Neural crest cell (in vitro differentiated cells): ENCODE measurements at regions not wholly inside any gene's neighbourhood (a gene's known extent, or its start where the extent isn't known, plus 50 kb on each side); places are given as distances from the start of the nearest gene placed in this dataset.
"Not testable (repeated sequence)": the region's sequence is repeated elsewhere in the genome, so short reads cannot be mapped to it uniquely, and the experiment has no call there.

Experiments used
- DNase-seq: peaks from one replicate; pipeline ENCODE4 v3.0.0; 2021; ENCODE audit warnings: low read depth, mixed read lengths, low spot score
- H3K27ac Mint-ChIP-seq: one replicate; pipeline ENCODE4 v1.8.0; 2021; ENCODE audit warnings: mild to moderate bottlenecking, mixed read lengths; ENCODE audit not compliant: unreplicated experiment
- H3K27me3 Mint-ChIP-seq: 2 replicates; pipeline ENCODE4 v1.8.0; 2021; ENCODE audit warnings: low read depth, mild to moderate bottlenecking, mixed read lengths
- H3K36me3 Mint-ChIP-seq: 2 replicates; pipeline ENCODE4 v1.8.0; 2021; ENCODE audit warnings: low read depth, mild to moderate bottlenecking, mixed read lengths
- H3K4me1 Mint-ChIP-seq: 2 replicates; pipeline ENCODE4 v1.8.0; 2021; ENCODE audit warnings: mixed read lengths
- H3K4me3 Mint-ChIP-seq: one replicate; pipeline ENCODE4 v1.8.0; 2021; ENCODE audit warnings: mild to moderate bottlenecking, mixed read lengths
- H3K9me3 Mint-ChIP-seq: 2 replicates; pipeline ENCODE4 v1.8.0; 2021; ENCODE audit warnings: mixed read lengths
- CTCF ChIP-seq: fragments of 200-600 bp; sonication (generic); conservative IDR thresholded peaks from 2 replicates; pipeline ENCODE4 v1.5.0; 2021; ENCODE audit warnings: antibody characterized with exemption, mild to moderate bottlenecking

GRCh38 chrX:146064156-146064555 lies 246.5 kb downstream of the SLITRK2 start:
- Mint-ChIP-seq H3K4me1 (peaks cover 5% of the 10 kb centered on the region), H3K36me3 (no peaks in the 10 kb centered on the region), H3K27me3 (no peaks in the 10 kb centered on the region), H3K9me3 (peaks cover 20% of the 10 kb centered on the region), H3K4me3 (no peak overlapping the region), H3K27ac (no peak overlapping the region)
- DNase-seq = no peak
- TF ChIP-seq CTCF = no peak

- no peak for TF ChIP-seq CTCF
- no peak for DNase-seq
- H3K36me3 Mint-ChIP-seq = no peaks in the 10 kb centered on the region
- H3K9me3 Mint-ChIP-seq = peaks cover 15% of the 10 kb centered on the region
- no peaks in the 10 kb centered on the region for H3K27me3 Mint-ChIP-seq
- H3K4me1 Mint-ChIP-seq = no peaks in the 10 kb centered on the region
- H3K27ac Mint-ChIP-seq = no peak overlapping the region
- H3K4me3 Mint-ChIP-seq = no peak overlapping the region
These were observed 273.1 kb downstream of the SLITRK2 start for GRCh38 chrX:146090732-146091131.

GRCh38 chrX:146109362-146109761 lies 291.7 kb downstream of the SLITRK2 start:
- TF ChIP-seq CTCF = no peak
- no peak overlapping the region for H3K27ac Mint-ChIP-seq
- no peak for DNase-seq
- H3K9me3 Mint-ChIP-seq = peaks cover 7% of the 10 kb centered on the region
- no peak overlapping the region for H3K4me3 Mint-ChIP-seq
- H3K27me3 Mint-ChIP-seq = no peaks in the 10 kb centered on the region
- no peaks in the 10 kb centered on the region for H3K4me1 Mint-ChIP-seq
- peaks cover 3% of the 10 kb centered on the region for H3K36me3 Mint-ChIP-seq

GRCh38 chrX:146119074-146119473 lies 301.4 kb downstream of the SLITRK2 start:
- not testable (repeated sequence) for H3K36me3 Mint-ChIP-seq, H3K27me3 Mint-ChIP-seq
- peaks cover 23% of the 10 kb centered on the region for H3K9me3 Mint-ChIP-seq

GRCh38 chrX:146127617-146128016 lies 310.0 kb downstream of the SLITRK2 start:
- Mint-ChIP-seq H3K4me3 (no peak overlapping the region), H3K27ac (no peak overlapping the region), H3K9me3 (peaks cover 8% of the 10 kb centered on the region), H3K4me1 (no peaks in the 10 kb centered on the region), H3K27me3 (no peaks in the 10 kb centered on the region), H3K36me3 (peaks cover 4% of the 10 kb centered on the region)
- no peak for DNase-seq
- no peak for TF ChIP-seq CTCF

More at GRCh38 chrX:146119074-146119473, 301.4 kb downstream of the SLITRK2 start:
- DNase-seq, H3K4me1 Mint-ChIP-seq, H3K4me3 Mint-ChIP-seq, H3K27ac Mint-ChIP-seq: not testable (repeated sequence)

GRCh38 chrX:146141221-146141620 lies 323.6 kb downstream of the SLITRK2 start:
- Mint-ChIP-seq H3K36me3 (no peaks in the 10 kb centered on the region), H3K9me3 (peaks cover 4% of the 10 kb centered on the region), H3K27me3 (no peaks in the 10 kb centered on the region)

More at GRCh38 chrX:146141221-146141620, 323.6 kb downstream of the SLITRK2 start:
- H3K4me3 Mint-ChIP-seq = no peak overlapping the region
- H3K27ac Mint-ChIP-seq = no peak overlapping the region
- no peak for TF ChIP-seq CTCF
- DNase-seq = no peak
- H3K4me1 Mint-ChIP-seq = no peaks in the 10 kb centered on the region
